ENCODE measurements at regions not wholly inside any gene's neighbourhood (a gene's known extent, or its start where the extent isn't known, plus 50 kb on each side); places are given as distances from the start of the nearest gene placed in this dataset.

DNA sequence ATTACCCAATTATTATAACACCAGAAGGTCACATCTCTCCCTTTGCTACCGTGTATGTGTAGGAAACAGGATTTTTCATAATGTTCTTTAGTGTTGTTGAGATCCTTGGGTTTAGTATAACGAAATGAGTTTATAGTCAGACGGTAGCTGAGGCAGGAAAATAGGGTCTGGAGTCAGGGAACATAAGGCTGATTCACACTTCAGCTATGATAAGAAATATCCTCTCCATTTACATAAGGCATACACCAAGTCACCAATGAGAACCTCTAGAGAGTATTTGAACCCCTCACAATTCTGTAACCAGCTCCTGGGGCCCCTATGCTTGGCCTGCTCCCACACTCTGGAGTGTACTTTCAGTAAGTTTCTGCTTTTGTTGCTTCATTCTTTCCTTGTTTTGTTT is 58.9 kb upstream of the ANKH start (continued):
- TF ChIP-seq, protein P1, sequence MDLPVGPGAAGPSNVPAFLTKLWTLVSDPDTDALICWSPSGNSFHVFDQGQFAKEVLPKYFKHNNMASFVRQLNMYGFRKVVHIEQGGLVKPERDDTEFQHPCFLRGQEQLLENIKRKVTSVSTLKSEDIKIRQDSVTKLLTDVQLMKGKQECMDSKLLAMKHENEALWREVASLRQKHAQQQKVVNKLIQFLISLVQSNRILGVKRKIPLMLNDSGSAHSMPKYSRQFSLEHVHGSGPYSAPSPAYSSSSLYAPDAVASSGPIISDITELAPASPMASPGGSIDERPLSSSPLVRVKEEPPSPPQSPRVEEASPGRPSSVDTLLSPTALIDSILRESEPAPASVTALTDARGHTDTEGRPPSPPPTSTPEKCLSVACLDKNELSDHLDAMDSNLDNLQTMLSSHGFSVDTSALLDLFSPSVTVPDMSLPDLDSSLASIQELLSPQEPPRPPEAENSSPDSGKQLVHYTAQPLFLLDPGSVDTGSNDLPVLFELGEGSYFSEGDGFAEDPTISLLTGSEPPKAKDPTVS (IDR thresholded peaks at IDR 0.05; ENCODE audit: low read depth, low read length) = no peak
- no peak for TF ChIP-seq BCL11A (IDR thresholded peaks at IDR 0.05; ENCODE audit: low read depth, low read length)
- no peak for TF ChIP-seq SMARCA5 (IDR thresholded peaks at IDR 0.05)
- TF ChIP-seq, protein P2, sequence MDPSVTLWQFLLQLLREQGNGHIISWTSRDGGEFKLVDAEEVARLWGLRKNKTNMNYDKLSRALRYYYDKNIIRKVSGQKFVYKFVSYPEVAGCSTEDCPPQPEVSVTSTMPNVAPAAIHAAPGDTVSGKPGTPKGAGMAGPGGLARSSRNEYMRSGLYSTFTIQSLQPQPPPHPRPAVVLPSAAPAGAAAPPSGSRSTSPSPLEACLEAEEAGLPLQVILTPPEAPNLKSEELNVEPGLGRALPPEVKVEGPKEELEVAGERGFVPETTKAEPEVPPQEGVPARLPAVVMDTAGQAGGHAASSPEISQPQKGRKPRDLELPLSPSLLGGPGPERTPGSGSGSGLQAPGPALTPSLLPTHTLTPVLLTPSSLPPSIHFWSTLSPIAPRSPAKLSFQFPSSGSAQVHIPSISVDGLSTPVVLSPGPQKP (IDR thresholded peaks at IDR 0.05; ENCODE audit: low read depth, low read length) = no peak
- TF ChIP-seq, protein P3, sequence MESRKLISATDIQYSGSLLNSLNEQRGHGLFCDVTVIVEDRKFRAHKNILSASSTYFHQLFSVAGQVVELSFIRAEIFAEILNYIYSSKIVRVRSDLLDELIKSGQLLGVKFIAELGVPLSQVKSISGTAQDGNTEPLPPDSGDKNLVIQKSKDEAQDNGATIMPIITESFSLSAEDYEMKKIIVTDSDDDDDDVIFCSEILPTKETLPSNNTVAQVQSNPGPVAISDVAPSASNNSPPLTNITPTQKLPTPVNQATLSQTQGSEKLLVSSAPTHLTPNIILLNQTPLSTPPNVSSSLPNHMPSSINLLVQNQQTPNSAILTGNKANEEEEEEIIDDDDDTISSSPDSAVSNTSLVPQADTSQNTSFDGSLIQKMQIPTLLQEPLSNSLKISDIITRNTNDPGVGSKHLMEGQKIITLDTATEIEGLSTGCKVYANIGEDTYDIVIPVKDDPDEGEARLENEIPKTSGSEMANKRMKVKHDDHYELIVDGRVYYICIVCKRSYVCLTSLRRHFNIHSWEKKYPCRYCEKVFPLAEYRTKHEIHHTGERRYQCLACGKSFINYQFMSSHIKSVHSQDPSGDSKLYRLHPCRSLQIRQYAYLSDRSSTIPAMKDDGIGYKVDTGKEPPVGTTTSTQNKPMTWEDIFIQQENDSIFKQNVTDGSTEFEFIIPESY (IDR thresholded peaks at IDR 0.05) = no peak
- TF ChIP-seq SIN3A (IDR thresholded peaks at IDR 0.05; ENCODE audit: low read depth, low read length) = no peak
- no peak for TF ChIP-seq GABPA (IDR thresholded peaks at IDR 0.05; ENCODE audit: low read depth)
- TF ChIP-seq, protein P4, sequence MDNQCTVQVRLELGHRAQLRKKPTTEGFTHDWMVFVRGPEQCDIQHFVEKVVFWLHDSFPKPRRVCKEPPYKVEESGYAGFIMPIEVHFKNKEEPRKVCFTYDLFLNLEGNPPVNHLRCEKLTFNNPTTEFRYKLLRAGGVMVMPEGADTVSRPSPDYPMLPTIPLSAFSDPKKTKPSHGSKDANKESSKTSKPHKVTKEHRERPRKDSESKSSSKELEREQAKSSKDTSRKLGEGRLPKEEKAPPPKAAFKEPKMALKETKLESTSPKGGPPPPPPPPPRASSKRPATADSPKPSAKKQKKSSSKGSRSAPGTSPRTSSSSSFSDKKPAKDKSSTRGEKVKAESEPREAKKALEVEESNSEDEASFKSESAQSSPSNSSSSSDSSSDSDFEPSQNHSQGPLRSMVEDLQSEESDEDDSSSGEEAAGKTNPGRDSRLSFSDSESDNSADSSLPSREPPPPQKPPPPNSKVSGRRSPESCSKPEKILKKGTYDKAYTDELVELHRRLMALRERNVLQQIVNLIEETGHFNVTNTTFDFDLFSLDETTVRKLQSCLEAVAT (IDR thresholded peaks at IDR 0.05) = no peak
